GM19238 (cell line): ENCODE measurements at regions not wholly inside any gene's neighbourhood (a gene's known extent, or its start where the extent isn't known, plus 50 kb on each side); places are given as distances from the start of the nearest gene placed in this dataset.

ENCODE experiments used
- DNase-seq: peaks from one replicate; pipeline ENCODE4 v3.0.0; 2011; ENCODE audit warnings: low spot score; ENCODE audit not compliant: insufficient read length

GRCh38 chr1:4935807-4936206 is 281.4 kb downstream of the AJAP1 start:
- no peak for DNase-seq

DNA sequence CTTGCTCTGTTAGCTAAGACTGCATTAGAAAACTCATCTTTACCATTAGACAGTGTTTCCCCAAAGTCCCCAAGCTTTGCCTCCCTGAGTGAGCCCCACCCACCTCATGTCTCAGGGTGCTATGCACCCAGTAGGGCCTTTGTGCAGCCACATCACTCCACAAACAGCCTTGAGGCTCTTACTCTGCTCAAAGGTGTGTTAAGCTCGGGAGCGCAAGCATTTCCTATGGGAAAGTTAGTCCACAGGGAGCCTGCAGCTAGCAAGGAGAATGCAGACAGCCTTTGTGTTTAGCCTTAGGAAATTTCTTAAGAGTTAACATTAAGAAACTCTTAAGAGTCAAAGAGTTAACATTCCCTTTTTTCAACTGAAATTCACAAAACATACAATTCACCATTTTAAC is 278.8 kb downstream of the AJAP1 start:
- DNase-seq: no peak

DNA sequence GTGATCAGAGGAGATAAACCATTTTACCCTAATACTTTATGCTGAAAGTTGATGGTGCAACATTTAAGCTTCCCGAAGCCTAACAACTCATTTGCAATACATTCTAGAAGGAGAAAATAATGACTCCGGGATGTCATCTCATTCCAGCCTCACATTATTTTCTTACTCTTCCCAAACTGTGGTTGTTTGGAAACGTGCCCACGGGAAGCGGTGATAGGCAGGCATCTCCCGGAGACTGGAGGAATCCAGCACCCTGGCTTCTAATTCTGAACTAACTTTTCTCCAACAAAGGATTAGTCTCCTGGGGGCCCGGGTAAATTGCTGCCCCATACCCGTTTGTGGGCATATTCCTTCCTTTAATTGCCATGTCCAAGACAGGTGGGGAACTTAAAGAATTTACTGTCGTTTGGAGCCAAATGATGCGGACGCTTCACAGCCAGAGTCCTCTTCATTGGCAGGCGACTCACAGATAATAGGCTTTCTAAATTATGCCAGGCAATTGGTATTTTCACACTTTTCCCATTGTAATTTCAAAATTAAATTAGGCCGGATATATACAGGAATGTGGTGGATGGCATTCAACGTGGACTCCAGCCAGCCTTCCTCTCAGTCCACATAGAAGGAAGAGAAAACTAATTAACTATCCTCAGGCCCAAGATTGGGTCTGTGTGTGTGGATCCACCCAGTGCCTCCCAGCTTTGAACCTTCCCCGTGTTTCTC is 278.1 kb downstream of the AJAP1 start:
- no peak for DNase-seq

DNA sequence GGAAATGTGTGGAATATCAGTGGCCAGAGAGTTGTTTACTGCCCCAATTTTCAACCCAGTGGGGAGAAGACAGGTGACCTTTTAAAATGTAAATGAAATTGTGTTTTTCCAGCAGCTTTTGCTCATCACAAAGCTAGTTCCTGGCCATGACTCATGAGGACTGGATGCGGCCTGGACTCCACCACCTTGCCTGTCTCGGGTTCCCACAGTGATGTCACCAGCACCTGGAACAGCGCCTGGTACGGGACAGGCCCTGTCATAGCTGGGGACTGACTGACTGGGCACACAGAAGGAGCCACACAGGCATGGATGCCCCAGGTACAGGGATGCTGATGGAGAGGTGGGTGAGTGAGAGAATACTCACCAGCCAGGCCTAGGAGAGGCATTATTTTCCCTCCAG is 277.1 kb downstream of the AJAP1 start:
- no peak for DNase-seq

GRCh38 chr1:4928186-4928585 is 273.8 kb downstream of the AJAP1 start:
- DNase-seq: no peak

- no peak for DNase-seq
Observed at GRCh38 chr1:4924356-4924755, 269.9 kb downstream of the AJAP1 start.

GRCh38 chr1:4916610-4917009 is 262.2 kb downstream of the AJAP1 start:
- no peak for DNase-seq

GRCh38 chr1:4915154-4915553 is 260.7 kb downstream of the AJAP1 start:
- DNase-seq: no peak

- DNase-seq: no peak
Observed at GRCh38 chr1:4908486-4908885, 254.1 kb downstream of the AJAP1 start.

DNA sequence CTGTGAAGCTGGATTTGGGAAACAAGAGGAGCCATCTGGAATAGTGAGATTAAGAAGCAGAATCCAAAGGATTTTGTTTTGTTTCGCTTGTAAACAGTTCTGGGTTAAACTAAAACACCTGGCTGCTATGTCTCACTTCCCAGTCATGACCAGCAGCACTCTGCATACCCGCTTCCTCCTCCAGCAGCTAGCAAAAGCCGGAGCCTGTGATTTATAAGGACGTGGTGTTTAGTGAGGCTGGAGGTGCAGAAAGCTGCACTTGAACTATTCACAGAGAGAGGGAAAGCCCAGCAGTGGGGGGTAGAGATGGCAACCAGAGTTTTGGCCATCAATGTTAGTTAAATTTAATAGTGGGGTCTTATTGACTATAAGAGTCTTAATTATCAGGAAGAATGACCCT is 240.2 kb downstream of the AJAP1 start:
- no peak for DNase-seq

DNA sequence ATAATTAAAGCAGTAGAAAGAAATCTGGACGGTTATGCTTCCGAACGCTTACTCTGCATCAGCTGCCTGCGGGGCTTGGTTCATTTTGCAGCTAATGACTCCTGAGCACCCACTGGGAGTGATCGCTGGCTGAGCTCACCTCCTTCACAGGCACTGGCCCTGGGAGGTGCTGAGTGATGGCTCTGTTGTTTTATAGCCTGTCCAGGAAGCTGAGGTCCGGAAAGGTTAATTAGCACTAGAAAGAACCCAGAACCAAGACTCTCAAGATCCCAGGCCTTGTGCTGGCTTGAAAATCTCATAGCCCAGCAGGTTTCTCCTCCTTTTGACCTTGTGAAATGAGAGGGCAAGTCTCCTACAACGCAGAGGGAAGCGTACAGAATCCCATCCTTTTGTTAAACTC is 226.2 kb downstream of the AJAP1 start:
- no peak for DNase-seq

GRCh38 chr1:4877426-4877825 is 223.0 kb downstream of the AJAP1 start:
- no peak for DNase-seq

- no peak for DNase-seq
Observed at GRCh38 chr1:4871373-4871772, 217.0 kb downstream of the AJAP1 start.

DNA sequence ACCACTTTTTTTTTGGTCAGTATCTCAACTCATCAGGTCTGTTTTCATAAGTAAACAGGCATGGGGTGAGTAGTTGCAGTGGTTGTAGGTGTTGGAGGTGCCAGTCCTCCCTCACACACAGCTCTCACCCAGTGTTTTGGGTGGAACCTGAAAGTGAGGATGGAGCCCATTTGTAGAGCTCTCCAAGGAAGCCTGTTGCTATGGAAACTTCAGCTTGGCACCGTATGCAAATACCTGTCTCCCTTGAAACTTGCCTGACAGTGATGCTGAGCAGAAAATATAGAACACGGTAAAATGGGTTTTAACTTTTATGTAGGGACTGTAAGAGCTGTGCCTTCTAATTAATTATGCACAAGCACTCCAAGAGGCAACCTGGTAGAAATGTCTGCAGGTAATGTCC is 214.1 kb downstream of the AJAP1 start:
- no peak for DNase-seq

- no peak for DNase-seq
Observed at GRCh38 chr1:4856396-4856795, 202.0 kb downstream of the AJAP1 start.

- no peak for DNase-seq
Observed at GRCh38 chr1:4854367-4854766, 200.0 kb downstream of the AJAP1 start.

DNA sequence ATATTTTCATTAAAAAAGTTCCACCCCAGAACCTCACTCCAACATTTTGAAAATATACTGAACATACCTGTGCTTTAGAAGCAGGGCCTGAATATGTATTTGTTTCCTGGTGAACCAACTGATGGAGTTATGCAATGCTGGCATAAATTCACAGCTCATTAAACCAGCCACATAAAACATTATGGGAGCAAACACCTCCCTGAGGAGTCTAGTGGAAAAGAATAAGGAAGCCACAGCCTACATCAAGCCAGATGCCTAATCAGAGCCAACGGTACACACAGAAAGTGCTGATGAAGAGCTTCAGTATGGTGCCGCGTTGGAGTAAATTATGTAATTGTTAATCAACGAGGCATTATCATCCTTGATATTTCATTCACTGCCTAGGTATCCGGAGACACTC is 199.5 kb downstream of the AJAP1 start:
- DNase-seq: no peak

- DNase-seq: no peak
Observed at GRCh38 chr1:4851385-4852065, 197.1 kb downstream of the AJAP1 start.

GRCh38 chr1:4848431-4848830 is 194.0 kb downstream of the AJAP1 start:
- DNase-seq: no peak

GRCh38 chr1:4847711-4848110 is 193.3 kb downstream of the AJAP1 start:
- DNase-seq: no peak
